Left renal pelvis (tissue), 4 donors: ENCODE measurements at regions not wholly inside any gene's neighbourhood (a gene's known extent, or its start where the extent isn't known, plus 50 kb on each side); places are given as distances from the start of the nearest gene placed in this dataset.
"Not testable (repeated sequence)": the region's sequence is repeated elsewhere in the genome, so short reads cannot be mapped to it uniquely, and the experiment has no call there.

ENCODE experiments used
- DNase-seq, 4 donors: peaks; one replicate each; pipeline ENCODE4 v3.0.0-alpha.2; 2013; ENCODE audit warnings: low read depth in 4 of 4, low spot score in 3 of 4

GRCh38 chr5:135279328-135279727, 119.7 kb downstream of the MACROH2A1 start:
- DNase-seq: no peak

- no peak for DNase-seq
These were observed 122.9 kb downstream of the MACROH2A1 start for GRCh38 chr5:135276151-135276550.

- DNase-seq: no peak
These were observed 125.8 kb downstream of the MACROH2A1 start for GRCh38 chr5:135273212-135273611.

- no peak for DNase-seq
These were observed 126.7 kb downstream of the MACROH2A1 start for GRCh38 chr5:135272311-135272805.

GRCh38 chr5:135271533-135272310, 127.3 kb downstream of the MACROH2A1 start:
- peak in 2 of 4 donors; percentile 22 to 27 for DNase-seq

GRCh38 chr5:135269931-135270421, 129.1 kb downstream of the MACROH2A1 start:
- no peak for DNase-seq

- DNase-seq: no peak
These were observed 129.8 kb downstream of the MACROH2A1 start for GRCh38 chr5:135269199-135269598.

- no peak for DNase-seq
These were observed 132.1 kb downstream of the MACROH2A1 start for GRCh38 chr5:135266975-135267374.

- DNase-seq: no peak
These were observed 132.8 kb downstream of the MACROH2A1 start for GRCh38 chr5:135266303-135266635.

- DNase-seq: no peak
These were observed 133.3 kb downstream of the MACROH2A1 start for GRCh38 chr5:135265497-135266302.

GRCh38 chr5:135264451-135265440, 134.3 kb downstream of the MACROH2A1 start:
- DNase-seq: no peak

GRCh38 chr5:135263022-135263668, 135.9 kb downstream of the MACROH2A1 start:
- DNase-seq: no peak

GRCh38 chr5:135262364-135262763, 136.7 kb downstream of the MACROH2A1 start:
- DNase-seq: no peak

GRCh38 chr5:135260108-135260507, 138.9 kb downstream of the MACROH2A1 start:
- not testable (repeated sequence) for DNase-seq

GRCh38 chr5:135255461-135256178, 143.4 kb downstream of the MACROH2A1 start:
- no peak for DNase-seq

GRCh38 chr5:135254183-135254582, 144.8 kb downstream of the MACROH2A1 start:
- DNase-seq: no peak

- DNase-seq: no peak
These were observed 145.3 kb downstream of the MACROH2A1 start for GRCh38 chr5:135253601-135254178.

GRCh38 chr5:135251093-135251492, 147.9 kb downstream of the MACROH2A1 start:
- DNase-seq: no peak

- no peak for DNase-seq
These were observed 148.4 kb downstream of the MACROH2A1 start for GRCh38 chr5:135250671-135251070.
